ENCODE measurements at regions not wholly inside any gene's neighbourhood (a gene's known extent, or its start where the extent isn't known, plus 50 kb on each side); places are given as distances from the start of the nearest gene placed in this dataset.

GRCh38 chr10:94198324-94198723 is 164.4 kb downstream of the NOC3L start:
- no peak for DNase-seq

DNA sequence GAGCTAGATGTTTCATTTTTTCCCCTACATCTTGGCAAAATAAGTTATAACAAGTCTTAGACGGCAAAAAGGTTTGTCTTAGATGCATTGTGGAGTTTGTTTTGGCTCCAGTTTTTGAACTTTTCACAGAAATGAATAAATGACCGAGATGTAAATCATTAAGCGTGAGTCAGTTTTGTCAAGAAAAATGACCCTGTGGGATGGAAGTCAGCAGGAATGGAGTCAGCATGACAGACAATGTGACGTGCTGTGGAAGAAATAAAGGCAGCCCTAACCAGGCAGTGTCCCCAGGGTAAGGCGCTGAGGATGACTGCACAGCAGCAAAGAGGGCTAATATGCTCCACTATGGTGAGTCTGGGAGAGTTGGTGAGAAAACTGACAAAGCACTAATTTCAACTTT is 163.2 kb downstream of the NOC3L start:
- DNase-seq, result no peak

GRCh38 chr10:94200146-94200837 is 162.4 kb downstream of the NOC3L start:
- DNase-seq, result peak; percentile 26

GRCh38 chr10:94205396-94205831 is 157.3 kb downstream of the NOC3L start:
- no peak for DNase-seq

GRCh38 chr10:94206176-94206575 is 156.6 kb downstream of the NOC3L start:
- DNase-seq, result no peak

- DNase-seq, result no peak
Measured at GRCh38 chr10:94208315-94208714, 154.4 kb downstream of the NOC3L start.

DNA sequence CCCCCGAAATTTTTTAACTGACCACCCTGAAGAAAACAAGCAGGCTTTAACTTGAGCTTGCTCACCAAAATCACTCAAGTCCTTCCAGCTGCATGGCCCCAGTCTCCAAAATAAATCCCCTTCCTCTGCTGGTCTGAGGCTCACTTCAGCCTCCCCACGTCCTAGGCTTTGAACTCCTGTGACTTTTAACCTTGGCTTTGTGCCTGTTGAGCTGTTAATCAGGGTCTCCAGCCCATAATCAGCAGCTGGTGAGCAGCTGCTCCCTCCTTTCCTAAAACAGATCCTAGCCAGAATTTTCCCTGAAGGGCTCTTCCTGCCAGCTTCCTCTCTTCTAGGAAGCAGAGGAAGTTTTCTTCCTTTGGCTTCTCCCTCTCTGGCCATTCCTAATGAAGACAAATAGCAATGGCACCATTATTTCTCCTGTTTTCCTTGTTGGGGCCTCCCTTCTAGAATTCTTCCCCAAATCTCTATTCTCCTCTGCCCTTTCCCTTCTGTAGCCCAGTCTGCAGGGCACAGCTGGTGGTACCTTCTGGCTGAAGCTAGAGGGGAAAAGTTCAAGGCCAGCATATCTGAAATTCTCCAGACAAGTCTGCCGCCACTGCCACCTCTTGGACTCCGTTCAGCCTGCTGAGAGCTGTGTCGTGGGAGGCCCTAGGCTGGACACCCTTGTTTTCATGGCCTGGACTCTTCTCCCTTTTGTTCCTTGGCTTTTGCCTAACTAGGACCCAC is 152.1 kb downstream of the NOC3L start:
- DNase-seq, result no peak

- no peak for DNase-seq
Measured at GRCh38 chr10:94211169-94211510, 151.6 kb downstream of the NOC3L start.

DNA sequence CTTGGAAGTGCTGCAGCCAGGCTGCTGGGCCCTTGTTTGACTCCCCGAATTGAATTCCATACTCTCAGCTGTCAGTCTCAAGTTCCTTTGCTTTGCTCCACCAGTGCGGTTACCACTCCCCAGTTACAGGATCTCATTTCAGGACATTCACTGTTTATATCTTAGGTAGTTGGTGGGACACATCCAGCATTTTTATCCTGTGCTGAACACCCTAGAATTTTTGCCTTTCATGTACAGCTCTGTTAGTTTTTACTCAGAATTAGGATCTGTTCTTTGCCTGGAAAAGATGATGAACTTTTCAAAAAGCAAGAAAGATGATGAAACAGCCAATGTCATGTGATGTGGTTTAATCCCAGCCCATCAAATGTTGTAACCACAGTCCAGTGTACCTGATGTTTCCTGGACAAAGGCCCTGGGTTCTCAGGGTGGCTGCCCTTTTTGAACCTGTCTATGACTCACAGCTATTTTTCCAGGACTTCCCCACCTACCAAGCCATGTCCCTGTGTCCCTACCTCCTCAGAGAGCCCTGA is 149.7 kb downstream of the NOC3L start:
- DNase-seq, result no peak

GRCh38 chr10:94213980-94214379 is 148.8 kb downstream of the NOC3L start:
- no peak for DNase-seq

DNA sequence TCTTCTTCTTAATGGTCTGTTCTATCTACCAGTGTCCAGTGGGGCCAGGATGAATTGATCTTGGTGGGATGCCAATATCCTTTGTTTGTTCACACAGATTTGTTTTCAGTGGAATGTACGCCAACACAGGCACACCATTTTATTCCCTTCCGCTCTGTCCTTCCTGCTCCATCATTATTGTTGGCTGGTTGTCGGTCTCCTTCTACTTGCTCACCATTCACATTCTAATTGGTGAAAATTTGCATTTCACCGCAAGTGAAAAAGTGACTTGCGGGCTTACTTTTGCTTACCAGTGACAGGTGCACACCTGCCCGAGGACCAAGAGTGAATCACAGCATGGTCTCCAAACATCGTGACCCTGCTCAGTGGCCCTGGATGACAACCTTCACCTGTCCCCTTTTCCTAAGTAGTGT is 148.3 kb downstream of the NOC3L start:
- DNase-seq, result no peak

DNA sequence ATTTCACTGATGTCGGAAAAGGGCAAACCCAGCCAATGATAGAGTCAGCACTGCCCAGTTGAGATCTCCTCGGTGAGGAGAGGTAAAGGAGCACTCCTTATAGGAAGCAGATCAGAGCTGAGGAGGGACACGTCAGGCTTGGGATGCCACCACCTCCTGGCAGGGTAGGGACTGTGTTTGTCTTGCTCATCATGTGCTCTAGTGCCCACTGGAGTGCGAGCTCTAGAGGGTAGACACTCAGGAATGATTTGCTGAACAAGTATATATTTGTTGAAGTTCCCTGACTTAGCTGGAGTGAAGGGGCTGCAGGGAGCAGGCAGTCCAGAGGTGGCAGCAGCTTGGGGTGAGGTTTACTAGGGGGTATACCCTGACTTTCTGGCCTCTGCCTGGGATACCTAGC is 146.5 kb downstream of the NOC3L start:
- no peak for DNase-seq

GRCh38 chr10:94217411-94217810 is 145.3 kb downstream of the NOC3L start:
- no peak for DNase-seq

- DNase-seq, result no peak
Measured at GRCh38 chr10:94218493-94219183, 144.1 kb downstream of the NOC3L start.

GRCh38 chr10:94219829-94220228 is 142.9 kb downstream of the NOC3L start:
- no peak for DNase-seq

- no peak for DNase-seq
Measured at GRCh38 chr10:94220717-94221116, 142.0 kb downstream of the NOC3L start.

GRCh38 chr10:94223702-94224370 is 138.9 kb downstream of the NOC3L start:
- no peak for DNase-seq

- DNase-seq, result no peak
Measured at GRCh38 chr10:94224656-94225055, 138.1 kb downstream of the NOC3L start.

- peak; percentile 14 for DNase-seq
Measured at GRCh38 chr10:94225589-94225988, 137.2 kb downstream of the NOC3L start.

DNA sequence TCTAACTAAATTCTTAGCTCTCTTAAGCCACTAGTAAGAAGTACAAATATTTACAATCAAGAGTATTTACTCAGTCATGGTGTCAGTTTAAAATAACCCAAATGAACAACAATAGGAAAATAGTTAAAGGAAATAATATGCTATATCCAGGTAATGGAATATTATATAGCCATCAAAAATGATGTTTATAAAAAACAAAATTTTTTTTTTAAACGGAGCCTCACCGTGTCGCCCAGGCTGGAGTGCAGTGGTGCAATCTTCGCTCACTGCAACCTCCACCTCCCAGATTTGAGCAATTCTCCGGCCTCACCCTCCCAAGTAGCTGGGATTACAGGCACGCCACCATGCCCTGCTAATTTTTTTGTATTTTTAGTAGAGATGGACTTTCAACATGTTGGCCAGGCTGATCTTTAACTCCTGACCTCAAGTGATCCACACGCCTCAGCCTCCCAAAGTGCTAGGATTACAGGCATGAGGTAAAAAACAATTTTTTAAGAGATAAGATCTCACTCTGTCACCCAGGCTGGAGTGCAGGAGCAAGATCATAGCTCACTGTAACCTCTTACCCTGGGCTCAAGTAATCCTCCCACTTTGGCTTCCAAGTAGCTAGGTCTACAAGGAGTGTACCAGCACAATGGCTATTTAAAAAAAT is 132.5 kb downstream of the NOC3L start:
- DNase-seq, result no peak

- DNase-seq, result no peak
Measured at GRCh38 chr10:94232711-94233383, 129.9 kb downstream of the NOC3L start.

- DNase-seq, result no peak
Measured at GRCh38 chr10:94235461-94235860, 127.3 kb downstream of the NOC3L start.

Data from hematopoietic multipotent progenitor cell treated with erythropoietin and hydrocortisone succinate and interleukin-3 and kit ligand, for 4 days (in vitro differentiated cells).